Body of pancreas (tissue), 4 donors: ENCODE measurements at regions not wholly inside any gene's neighbourhood (a gene's known extent, or its start where the extent isn't known, plus 50 kb on each side); places are given as distances from the start of the nearest gene placed in this dataset.

Experiments used
- POLR2A ChIP-seq, 3 donors: fragments of 450-650 bp; IDR thresholded peaks; one replicate each; pipeline ENCODE4 v1.6.1; 2016; ENCODE audit warnings: antibody characterized with exemption in 3 of 3, mild to moderate bottlenecking in 2 of 3
- TF ChIP-seq, protein P1 (sequence below), 7 experiments: fragments of 450-650 bp in 4 of 7; fragments of 200-600 bp in 3 of 7; sonication (generic) in 3 of 7; IDR thresholded peaks; one replicate each; pipeline ENCODE4 v1.5.1; 2016 to 2019; ENCODE audit warnings: antibody characterized with exemption in 7 of 7

DNA sequence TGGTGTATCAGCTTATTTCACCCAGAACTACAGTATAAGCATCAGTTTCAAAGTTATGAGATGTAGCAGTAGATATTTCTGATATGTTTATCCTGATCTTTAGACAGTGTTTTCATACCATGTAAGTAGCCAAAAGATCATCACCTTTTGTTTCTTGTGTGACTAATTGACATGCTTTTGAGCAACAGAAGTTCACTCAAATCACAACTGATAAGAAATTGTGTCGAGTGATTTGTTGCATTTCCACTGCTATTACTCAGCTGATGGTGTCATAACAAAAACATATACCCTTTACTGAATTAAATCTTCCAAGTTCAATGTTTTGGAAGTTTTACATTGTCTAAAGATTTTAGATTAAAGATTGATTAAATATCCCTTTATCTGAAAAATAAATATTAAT lies 324.5 kb downstream of the TUSC1 start:
- TF ChIP-seq, protein P1, sequence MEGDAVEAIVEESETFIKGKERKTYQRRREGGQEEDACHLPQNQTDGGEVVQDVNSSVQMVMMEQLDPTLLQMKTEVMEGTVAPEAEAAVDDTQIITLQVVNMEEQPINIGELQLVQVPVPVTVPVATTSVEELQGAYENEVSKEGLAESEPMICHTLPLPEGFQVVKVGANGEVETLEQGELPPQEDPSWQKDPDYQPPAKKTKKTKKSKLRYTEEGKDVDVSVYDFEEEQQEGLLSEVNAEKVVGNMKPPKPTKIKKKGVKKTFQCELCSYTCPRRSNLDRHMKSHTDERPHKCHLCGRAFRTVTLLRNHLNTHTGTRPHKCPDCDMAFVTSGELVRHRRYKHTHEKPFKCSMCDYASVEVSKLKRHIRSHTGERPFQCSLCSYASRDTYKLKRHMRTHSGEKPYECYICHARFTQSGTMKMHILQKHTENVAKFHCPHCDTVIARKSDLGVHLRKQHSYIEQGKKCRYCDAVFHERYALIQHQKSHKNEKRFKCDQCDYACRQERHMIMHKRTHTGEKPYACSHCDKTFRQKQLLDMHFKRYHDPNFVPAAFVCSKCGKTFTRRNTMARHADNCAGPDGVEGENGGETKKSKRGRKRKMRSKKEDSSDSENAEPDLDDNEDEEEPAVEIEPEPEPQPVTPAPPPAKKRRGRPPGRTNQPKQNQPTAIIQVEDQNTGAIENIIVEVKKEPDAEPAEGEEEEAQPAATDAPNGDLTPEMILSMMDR (IDR thresholded peaks at IDR 0.05), result no peak
- TF ChIP-seq POLR2A (IDR thresholded peaks at IDR 0.05), result no peak
